Right renal pelvis (tissue), 4 donors: ENCODE measurements at regions not wholly inside any gene's neighbourhood (a gene's known extent, or its start where the extent isn't known, plus 50 kb on each side); places are given as distances from the start of the nearest gene placed in this dataset.

Experiments used
- DNase-seq, 4 donors: peaks; one replicate each; pipeline ENCODE4 v3.0.0-alpha.2; 2013; ENCODE audit warnings: low read depth in 4 of 4, low spot score in 3 of 4, missing footprints in 1 of 4

DNA sequence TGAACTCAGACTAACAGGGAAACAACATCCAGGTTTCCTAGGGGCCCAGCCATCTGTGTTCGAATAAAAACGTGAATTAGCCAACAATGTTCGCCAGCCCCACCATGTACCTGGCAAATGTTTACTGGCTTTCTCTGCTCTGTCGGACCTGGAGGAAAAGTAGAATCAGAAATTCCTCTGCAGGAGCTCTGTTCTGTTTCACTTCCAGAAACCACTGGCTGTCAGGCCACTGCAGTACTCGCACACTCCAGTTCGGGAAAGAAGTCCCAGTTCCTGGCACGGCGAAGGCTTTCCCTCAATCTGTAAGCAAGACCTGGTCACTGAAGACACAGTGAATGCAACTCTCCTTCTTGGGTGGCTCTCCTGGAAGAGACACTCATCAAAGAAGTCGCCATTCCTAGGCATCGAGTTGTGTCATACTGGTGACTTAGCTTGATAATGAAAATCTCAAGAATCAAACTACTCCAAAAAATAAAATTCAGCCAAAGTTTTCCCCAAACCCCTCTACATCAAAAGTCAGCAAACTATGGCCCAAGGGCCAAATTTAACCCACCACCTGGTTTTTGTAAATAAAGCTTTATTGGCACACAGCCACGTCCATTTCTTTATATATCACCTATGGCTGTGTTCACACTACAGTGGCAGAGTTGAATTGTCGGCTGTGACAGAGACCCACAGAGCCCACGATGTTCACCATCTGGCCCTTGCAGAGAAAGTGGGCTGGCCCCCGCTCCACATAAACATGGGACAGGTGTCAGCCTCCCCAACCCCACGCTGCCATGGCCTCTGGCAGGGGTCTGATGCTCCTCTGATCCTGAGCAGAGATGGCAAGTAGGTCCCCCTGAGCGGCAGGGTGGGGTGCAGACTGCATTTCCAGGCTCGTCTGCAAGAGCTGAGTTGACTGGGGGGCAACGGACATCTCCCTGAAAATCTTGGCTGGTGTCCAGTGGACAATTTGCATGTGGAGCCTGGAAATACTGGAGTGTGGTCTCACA is 189.2 kb upstream of the DIO3 start:
- DNase-seq: no peak

DNA sequence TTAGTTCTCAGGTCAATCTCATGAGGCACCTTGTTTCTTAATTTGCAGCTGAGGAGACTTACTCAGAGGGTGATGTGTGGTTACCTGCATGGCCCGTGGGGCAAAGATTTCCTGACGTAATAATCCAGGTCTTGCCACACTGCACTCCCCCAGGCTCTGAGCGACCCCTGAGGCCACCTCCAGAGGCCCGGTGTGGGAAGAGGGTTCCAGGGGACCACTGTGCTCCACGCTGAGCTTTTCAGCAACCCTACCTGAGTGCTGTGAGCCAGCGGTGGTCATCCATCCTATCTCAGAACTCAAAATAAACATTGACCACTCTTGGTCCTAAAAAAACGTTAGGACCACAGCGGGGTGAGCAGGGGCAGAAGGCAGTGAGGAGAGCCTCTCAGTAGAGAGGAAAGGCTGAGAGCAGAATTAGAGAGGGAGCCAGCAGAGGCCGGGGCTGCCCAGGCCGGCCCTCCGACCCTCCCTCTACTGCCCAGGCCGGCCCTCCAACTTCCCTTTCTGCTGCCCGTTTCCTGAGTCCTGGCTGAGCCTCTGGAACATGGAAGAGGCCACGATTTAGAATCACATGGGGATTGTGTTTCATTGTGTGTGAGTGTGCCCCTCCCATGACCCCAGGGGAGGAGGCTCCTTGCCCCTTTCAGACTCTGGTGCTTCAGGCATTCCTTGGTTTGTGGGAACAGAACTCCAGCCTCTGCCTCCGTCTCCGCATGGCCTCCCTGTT is 188.2 kb upstream of the DIO3 start:
- no peak for DNase-seq

DNA sequence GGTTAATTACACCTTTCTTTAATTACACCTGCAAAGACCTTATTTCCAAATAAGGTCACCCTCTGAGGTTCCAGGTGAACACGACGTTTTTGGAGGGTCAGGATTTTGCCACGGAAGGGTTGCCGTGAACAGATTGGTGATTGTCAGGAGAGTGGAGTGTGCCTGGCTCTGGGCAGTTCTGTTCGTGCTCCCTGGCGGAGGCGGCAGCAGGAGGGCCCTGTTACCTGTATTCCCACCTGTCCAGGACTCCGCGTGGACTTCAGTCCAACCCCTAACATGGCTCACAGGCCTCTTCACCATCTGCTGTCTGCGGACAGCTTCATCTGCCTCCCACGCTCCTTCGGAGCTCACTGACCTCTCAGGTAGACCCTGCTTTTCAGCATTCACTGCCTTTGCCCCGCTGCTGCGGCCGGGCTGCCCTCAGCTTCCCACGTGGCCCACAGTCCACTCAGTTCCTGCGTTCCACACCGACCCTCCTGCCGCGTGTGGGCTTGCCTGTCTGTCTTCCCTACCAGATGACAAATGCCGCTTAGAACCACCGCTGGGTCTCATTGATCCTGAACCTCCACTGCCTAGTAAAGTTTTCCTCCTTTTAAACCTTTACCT is 187.5 kb upstream of the DIO3 start:
- DNase-seq: no peak

DNA sequence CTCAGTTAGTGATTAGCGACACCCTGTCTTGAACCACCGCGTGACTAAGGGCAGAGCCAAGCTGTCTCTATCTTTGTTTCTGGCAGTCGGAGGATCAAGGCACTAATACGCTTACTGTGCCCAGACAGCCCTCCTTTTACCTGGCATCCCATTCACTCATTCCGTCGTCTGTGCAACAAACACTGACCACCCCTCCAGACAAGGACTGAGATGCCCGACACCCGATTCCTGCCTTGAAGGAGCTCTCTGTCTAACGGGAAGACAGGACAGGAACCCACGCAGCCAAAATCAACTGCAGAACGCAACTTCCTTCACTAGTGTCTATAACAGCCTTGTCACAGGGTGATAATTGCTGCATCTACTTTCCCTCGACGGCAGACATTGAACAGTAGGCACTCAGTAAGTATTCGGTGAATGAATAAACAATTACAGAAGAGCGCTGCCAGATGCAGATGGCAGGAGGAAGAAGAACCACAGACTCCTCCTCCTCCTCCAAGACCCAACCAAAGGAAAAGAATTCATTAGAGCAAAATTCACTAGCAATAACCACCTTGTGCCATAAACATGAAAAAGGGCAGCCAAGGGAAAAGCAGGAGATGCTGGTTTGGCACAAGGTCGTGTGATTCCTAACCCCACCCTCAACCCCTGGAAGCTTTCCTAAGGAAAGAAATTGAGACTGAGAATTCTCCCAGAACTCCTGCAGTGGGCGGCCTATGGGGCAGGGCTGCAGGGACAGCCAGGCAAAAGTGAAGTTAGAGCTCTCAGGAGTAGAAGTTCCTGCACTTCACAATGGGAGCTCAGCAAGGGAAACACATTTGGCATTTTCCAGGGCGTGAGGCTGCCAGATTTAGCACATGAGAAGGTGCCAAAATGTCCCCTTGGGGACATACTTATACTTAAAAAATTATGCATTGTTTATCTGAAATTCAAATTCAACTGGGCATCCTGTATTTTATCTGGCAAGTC is 186.6 kb upstream of the DIO3 start:
- DNase-seq: no peak

DNA sequence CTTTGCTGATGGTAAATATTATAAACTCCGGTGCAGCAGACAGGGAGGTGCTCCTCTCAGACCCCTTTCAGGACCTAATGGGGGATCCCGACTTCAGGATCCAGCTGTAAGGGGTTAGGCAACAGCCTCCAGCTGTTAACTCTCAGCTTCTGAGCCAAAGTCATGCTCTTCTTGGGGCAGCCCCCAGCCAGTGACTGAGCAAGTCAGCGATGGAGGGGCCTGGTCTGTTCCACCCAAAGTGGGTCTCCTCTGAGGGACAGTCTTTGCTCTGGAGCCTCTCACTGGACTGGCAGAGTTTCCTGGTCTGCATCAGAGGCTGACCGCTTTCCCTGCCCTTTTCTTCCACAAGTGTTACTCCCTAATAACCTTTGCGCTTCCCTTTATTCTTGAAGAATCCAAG is 184.2 kb upstream of the DIO3 start:
- DNase-seq: no peak

DNA sequence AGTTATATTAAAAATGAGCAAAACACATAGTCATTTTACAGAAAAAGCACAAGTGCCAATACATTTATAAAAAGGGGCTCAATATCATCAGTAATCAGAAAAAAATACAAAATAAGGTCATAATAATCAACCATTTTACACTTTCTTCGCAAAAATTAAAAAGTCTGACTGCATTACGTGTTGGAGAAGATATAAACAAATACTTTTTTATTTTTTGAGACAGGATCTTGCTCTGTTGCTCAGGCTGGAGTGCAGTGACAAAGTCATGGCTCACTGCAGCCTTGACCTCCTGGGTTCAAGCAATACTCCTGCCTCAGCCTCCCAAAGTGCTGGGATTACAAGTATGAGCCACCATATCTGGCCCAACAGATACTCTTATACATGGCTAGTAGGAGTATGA is 181.5 kb upstream of the DIO3 start:
- no peak for DNase-seq

DNA sequence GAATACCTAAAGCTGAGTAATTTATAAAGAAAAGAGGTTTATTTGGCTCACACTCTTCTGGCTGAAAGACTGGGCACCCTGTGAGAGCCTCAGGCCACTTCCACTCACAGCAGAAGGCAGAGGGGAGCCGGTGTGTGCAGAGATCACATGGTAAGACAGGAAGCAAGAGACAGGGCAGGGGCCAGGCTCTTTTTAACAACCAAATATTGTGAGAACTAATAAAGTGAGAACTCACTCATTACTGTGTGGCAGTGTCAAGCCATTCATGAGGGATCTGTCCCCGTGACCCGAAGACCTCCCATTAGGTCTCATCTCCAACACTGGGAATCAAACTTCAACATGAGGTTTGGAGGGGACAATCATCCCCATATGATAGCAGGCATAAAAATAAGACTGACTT is 180.8 kb upstream of the DIO3 start:
- DNase-seq: no peak

DNA sequence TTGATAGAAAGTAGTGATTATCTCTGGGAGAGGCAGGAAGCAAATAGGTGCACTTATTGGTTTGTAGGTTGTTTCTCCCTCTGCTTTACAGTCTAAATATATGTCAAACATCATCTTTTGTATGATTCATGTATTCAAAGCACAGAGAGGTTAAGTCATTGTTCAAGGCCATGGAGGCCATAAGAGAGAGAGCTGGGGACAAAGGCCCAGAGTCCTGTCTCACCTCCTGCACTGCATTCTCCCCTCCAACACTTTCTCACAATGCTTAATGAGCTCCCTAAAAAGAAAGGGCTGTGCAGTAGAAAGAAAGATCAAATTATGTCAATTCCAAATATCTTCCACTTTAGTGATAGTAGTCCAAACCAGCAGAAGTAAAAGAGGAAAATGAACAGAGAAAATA is 180.4 kb upstream of the DIO3 start:
- no peak for DNase-seq

DNA sequence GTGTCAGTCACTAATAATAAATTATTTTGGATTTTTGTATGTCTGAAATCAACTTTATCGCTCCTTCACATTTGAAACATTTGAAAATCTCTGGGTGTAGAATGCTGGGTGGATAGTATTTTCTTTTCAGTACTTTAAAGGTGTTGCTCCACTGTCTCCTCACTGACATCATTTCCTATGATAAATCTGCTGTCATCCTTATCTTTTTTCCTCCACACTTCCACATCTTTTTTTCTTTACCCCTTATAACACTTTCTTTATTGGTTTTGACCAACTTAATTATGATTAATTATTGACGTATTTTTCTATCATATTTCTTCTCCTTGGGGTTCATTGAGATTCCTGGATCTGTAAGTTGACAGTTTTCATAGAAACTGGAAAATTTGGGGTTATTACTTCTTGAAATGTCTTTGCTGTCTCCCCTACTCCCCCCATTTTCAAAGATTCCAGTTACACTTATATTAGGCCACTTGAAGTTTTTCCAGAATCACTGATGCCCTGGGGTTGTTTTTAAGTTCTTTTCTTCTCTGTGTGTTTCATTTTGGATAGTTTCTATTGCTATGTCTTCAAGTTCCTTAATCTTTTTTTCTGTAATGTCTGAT is 177.5 kb upstream of the DIO3 start:
- no peak for DNase-seq

DNA sequence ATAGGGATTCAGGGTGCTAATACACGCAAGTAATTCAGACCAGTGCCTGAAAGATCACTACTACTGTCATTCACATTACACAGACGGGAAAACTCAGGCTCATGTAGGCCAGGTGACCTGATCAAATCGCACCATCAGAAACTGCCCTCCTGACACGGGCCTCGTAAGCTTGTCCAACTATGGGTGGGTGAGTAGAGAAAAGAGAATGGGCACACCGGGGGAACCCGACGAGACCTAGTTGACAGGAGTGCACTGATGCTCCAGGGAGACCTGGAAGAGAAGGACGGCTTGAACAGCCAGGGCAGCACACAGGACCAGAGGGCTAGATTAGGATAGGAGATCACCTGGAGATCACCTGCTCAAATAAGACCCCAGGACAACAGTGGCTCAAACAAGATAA is 166.9 kb upstream of the DIO3 start:
- no peak for DNase-seq

DNA sequence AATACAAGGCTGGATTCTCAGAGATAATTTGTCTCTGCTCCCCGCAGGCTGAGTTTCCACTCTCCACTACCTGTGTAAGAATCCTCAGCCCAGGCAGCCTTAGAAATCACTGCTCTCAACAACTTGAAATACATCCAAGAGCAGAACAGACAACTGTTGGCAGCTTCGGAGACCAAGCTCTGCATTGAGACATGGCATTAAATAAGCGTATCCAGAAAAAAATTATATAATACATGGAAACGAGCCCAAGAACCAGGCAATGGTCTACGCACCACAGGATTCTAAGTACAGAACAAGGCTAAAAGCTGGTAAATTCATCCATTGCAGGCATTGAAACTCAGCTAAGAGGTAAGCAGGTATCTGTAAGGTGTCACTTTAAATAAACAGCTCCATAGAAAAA is 165.5 kb upstream of the DIO3 start:
- no peak for DNase-seq

DNA sequence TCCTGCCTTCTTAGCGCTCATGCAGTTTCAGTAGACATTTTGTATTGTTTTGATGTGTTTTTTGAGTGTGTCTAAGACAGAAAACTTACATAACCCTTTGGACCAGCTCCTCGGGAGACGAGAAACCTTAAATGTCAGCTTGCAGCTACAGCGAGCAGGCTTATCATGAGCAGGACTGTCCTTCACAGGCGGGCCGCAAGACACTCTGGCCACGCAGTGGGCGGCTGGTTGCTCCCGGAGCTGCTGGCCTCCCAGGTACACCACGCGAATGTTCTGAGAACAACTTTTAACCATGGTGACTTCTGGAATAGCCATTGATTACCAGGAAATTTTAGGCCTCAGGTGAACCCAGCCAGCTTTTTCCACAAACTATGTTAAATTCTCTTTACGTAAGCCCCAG is 164.1 kb upstream of the DIO3 start:
- no peak for DNase-seq

DNA sequence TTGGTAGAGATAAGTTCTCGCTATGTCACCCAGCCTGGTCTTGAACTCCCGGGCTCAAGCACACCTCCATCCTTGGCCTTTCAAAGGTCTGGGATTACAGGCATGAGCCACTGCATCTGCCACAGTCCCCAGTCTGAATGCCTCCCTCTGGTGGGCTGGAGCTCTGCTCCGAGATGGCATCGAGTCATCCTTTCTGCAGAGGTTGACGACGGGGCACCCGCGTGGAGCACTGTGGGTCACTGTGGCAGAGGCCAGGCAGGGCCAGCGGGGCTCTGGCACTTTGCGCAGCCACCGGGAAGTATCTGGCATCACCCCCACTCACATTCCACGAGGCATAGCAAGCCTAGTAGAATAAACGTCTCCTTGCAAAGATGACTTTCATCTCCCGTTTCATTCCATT is 163.3 kb upstream of the DIO3 start:
- no peak for DNase-seq

DNA sequence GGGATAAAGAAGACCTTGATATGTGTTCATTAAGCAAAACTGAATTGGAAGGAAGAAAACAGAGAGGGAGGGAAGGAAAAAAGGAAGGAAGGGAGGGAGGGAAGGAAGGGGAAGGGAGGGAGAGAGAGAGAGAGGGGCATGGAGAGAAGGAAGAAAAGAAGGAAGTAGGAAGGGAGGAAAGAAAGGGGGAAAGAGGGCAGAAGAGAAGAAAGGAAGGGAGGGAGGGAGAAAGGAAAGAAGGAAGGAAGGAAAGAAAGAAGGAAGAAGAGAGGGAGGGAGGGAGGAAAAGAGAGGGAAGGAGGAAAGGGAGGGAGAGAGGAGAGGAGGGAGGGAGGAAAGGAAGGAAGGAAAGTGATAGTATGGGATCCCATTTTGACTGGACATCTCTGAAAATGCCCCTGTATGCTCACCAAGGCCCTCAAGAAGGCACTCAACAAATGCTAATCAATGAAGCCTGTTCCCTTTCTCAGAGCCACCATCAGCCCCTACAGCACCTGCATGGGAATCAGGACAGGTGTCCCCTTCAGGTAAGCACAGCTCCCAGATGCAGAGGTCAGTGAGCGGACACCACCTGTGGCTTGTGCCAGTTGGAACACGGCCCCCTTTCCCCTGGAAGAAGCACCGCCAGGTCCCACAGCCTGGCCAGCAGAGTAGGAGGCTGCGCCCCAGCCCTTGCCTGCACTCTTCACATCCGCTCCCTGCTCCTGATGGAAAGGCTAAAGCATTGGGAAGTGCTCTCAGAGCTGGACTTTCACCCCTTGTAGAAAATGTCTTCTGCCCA is 161.4 kb upstream of the DIO3 start:
- DNase-seq: no peak

DNA sequence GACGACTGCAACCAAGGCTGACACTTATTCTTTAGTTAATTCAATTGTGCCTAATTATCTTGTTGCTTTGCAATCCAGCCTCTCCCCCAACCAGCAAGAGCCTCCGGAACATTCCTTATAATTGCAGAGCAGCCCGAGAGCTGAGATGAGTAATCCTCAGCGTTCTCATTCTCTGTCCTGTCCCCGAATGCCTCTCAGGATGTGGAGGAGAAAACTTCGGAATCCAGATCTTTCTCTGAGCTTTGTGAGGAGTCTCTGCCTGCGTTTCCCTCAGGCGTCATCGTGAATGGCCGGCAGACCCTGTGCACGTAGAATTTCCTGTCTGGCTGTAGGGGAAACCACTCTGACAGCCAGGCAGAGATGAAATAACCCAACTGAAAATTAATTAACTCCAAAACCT is 160.5 kb upstream of the DIO3 start:
- peak in 1 of 4 donors; percentile 16 for DNase-seq

DNA sequence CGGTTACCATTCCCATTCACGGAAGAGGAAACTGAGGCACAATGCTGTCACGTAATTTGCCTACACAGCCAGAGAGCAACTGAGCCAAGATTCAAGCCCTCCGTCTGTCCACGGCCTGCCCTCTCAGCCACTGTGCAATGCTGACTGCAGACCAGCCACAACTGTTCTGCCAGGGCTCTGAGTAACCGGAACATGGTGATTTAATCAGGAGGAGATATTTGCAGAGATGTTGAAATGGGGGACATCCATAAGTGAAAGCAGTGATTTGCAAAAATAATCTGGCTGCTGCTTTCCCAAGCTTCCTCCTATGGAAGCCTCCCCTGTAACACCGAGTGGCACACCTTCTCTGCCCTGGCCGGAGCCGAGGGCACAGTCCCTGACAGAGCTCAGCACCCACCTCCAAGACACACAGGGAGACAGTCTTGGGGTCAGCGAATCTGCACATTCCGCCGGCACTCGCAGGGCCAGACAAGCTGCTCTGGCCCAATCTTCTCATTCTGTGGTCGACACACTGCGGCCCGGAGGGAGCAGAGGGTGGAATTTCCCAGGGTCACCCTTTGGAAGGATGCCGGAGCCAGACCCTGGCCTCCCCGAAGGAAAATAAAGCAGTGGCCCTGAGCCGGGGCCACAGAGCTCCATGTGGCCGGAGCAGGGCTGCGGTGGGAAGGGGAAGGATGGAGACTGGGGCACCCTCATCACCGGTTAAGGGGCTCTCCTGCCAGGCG is 158.2 kb upstream of the DIO3 start:
- DNase-seq: no peak

DNA sequence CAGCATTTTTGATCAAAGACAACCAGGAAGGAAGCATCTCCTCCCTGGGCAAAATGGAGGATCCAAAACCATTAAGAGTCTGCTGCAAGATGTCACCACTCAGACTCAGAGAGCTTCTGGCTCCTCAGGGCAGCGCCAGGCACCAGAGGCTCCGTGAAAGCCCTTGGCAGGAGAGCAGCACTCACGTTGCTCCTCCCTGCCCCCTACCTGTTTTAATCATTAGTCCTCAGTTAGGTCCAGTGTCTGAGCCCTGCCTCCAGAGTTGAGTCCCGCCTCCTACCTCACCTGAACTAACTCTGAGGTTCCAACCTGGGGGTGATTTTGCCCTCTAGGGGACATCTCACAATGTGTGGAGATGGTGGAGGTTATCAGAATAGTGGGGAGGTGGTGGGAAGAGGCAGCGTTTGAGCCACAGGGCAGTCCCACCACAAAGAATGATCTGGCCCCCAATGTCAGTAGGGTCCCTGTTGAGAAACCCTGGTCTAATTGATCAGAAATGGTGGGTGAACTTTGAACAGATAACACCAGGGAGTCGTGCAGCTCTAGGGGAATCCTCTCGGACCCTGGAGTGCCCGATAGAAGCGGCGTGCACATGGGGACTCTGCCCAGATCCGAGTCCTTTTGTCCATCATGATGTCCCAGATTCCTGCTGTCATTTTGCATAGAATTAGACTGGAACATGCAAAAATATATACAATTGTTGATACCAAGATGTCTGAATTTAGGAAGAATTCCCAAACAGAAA is 156.7 kb upstream of the DIO3 start:
- DNase-seq: no peak
